HG02943 (cell line): ENCODE measurements at regions not wholly inside any gene's neighbourhood (a gene's known extent, or its start where the extent isn't known, plus 50 kb on each side); places are given as distances from the start of the nearest gene placed in this dataset.

Source experiments
- ATAC-seq: cut with Tn5 transposase; IDR thresholded peaks from one replicate; pipeline ENCODE4 v1.9.1; 2021; ENCODE audit warnings: mild to moderate bottlenecking, low read depth, moderate library complexity; ENCODE audit not compliant: unreplicated experiment

DNA sequence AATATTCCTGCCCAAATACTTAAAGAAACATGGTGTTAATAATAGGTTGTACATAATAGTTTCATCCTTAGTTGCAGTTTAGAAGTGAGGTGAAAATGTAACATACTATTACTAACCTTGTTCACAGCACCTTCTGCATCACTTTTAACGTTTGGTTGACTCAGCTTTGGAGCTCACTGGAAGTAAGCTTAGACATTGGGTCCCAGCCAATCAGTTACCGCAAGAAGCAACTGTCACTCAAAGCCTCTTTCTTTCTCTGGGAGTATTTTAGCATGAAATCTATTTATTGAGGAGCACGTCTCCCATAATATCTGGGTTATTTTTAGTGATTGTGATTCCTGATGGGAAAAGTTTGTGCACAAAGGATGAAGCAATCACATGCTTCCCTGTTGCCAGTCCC is 472.6 kb downstream of the SNAPC1 start:
- ATAC-seq, result no peak

DNA sequence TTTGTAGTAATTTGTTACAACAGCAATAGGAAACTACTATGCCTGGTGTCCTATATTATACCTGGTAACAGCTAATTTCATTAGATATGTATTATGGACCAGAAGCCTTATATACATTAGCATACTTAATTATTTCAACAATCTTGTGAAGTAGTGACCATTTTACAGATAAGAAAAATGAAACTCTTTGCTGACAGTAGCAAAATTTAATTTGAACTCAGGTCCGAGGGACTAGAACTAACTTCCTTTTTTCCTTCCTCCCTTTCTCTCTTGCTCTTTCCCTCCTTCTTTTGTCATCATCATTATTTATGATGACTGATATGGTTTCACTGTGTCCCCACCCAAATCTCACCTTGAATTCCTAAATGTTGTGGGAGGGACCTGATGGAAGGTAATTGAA is 482.0 kb downstream of the SNAPC1 start:
- ATAC-seq, result no peak

DNA sequence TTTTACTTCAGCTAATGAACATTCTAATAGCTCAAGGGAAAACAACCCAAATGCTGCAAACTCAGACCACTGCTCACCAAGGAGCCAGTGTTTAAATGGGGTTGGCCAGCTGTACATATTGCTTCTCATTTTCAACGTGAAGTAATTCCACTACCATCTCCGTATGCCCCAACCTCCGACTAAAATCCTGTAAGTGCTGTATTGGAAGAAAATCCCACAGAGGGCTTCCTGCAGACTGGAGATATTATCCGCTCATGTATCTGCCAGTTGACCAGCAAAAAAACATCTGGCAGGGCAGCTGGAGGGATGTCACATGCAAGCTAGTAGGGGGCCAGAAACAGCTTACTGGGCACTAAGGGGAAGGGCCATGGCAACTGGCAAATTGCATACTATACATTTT is 485.0 kb downstream of the SNAPC1 start:
- ATAC-seq, result no peak

DNA sequence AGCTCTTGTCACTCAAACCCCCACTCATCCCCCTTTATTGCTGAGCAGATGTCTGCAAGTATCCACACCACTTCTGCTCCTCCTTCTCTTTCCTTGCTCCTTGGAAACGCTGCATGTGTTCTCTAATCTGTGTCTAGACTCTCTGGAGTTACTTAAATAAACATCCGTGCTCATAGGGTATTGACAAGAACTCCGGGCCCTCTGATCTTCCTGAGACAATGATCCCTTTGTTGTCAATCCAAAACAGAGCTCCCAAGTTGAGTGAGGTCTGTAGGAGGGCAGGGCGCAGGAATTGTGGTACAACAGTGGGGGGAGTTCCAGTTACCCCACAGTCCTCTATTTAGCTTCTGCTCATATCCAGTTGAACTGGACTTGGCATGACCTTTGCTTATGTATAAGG is 489.0 kb downstream of the SNAPC1 start:
- ATAC-seq, result no peak

DNA sequence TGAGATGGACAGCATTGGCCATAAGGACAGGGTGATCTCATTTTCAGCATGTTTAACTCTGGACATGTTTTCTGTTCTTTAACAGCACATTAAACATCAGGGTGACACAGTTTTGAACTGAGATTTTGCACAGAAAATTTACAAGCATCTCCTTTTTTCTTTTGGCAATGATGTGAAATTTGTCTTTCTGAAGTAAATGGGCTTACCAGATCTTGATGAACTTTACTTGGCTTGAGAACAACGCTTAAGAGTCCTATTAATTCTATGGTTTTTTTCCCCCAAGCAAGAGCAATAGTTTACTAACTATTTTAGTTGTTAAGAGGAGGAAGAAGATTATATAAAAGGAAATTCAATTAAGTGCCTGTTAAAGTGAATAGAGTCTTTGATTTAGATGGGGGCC is 491.0 kb downstream of the SNAPC1 start:
- ATAC-seq, result no peak

DNA sequence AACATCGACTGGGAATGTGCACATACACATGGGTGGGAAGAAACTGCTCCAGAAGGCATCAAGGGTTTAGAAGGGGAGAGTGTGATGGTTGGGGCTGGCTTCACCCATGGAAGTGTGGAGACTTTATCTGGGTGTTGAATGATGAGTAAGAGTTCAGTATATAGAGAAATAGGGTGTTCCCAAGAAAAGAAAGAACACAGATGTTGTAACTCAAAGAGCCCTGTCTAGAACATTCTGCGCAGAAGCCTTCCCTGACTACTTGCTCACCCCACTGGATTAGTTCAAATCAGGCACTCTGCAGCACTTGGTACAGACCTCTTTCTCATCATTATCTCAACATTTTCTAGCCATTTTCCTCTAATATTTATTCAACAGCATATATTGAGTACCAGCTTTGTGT is 491.7 kb downstream of the SNAPC1 start:
- no peak for ATAC-seq

DNA sequence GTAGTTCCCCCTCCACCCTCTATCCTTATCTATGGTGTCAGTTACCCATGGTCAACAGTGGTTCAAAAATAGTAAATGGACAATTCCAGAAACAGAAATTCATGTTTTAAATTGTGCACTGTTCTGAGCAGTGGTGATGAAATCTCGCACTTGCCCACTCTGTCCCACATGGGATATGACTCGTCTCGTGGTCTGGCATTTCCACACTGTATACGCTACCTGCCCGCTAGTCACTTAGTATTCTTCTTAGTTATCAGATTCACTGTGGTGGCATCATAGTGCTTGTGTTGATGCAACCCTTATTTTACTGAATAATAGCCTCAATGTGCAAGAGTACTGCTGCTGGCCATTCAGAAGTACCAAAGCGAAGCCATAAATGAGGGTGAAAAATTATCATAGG is 507.0 kb downstream of the SNAPC1 start:
- no peak for ATAC-seq

DNA sequence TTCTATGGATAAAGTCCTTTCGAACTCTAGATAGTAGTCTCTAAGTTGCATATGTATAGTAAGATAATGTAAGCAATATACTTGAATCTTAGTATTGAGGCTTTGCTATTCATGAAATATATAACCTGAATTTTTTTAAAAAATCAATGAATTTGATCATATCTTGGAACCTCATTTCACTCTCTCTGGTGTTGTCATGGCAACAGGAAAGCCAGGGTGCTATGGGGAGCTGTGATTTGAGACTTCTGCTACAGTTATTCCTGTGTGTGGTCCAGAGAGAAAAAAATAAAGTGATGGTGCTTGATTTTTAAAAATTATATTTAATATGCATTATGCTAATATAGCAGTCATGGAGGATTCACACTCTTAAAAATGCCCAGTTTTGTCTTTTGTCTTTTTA is 508.0 kb downstream of the SNAPC1 start:
- ATAC-seq, result no peak

DNA sequence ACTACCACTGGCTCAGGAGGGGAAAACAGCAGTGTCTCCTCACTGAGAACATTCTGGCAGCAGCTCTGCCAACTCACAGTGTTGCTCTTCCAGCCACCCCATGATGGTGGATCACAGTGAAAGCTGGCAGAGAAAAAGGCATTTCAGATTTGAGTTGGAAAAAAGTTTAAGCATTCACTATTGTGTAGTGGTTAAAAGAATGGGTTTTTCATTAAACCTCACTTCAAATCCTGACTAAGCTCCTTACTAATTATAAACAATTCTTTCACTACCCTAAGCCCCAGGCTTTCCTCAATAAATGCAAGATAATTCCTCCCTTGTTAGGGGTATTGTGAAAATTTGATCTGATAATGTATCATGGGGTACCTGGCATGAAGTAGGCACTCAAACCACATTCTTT is 518.1 kb downstream of the SNAPC1 start:
- no peak for ATAC-seq

DNA sequence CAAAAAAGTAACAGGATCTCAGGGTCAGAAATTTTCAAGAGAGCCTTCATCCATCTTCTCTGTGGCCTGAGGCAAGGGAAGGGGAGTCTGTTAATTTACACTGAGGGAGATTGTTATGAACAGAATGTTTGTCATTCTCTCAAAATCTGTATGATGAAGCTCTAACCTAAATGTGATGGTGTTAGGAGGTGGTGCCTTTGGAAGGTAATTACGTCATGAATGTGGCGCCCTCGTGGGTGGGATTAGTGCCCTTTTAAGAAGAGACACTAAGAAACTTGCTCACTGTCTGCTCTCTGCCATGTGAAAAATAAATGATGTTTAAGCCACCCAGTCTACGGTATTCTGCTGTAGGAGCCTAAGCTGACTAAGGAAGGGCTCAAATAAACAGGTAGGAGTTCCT is 521.6 kb downstream of the SNAPC1 start:
- no peak for ATAC-seq

DNA sequence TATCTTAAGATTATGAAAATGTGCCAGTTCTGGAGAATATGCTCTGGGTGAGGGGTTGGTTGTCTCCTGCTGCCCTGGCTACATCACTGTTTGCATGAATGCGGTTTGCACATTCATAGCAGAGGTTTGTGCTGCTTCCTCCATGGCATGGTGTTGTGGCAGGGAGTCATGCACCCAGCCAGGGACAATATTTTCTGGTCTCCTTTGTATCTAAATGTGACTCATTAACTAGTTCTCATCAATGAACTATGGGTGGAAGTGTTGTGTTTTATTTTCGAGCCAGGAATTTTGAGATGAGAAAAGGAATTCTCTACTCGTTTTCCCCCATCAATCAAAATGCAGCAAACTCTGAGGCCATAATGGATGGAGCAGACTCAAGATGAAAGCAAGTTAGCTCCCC is 527.3 kb downstream of the SNAPC1 start:
- ATAC-seq, result no peak

DNA sequence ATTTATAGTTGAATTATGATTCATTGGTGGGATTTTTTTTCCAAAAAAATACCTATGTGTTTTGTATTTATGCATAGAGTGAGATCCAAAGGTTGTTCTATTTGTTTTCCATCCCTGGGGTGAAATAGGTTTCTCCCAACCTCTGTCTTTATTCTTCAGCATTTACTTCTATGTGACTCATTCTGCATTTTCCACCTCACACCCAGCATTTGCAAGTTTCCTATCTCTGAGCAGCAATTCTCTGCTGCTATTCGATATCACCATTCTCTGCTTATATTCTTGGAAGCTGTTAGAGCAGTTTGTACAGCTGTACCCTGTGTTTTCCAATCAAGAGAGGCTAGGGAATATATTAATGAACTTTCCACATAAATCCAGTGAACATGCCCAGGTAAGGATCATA is 538.9 kb downstream of the SNAPC1 start:
- no peak for ATAC-seq

DNA sequence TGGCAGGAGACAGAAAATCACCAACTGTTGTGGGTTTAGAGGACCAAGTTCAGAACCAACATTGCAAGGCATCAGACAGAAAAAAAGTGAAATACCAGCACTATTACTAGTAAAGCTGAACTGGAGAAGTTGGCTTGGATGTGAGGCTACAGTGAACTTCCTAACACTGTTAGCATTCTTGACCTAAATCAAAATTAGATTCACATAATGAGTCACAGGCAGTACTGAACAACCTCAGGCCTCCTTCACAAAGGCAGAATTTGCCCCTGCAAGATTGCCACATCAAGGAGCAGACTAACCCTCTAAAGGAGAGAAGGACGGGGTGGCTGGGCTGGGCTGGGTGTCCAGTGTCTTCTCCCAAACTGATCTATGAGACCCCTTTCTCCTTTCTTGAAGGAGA is 539.7 kb downstream of the SNAPC1 start:
- no peak for ATAC-seq

DNA sequence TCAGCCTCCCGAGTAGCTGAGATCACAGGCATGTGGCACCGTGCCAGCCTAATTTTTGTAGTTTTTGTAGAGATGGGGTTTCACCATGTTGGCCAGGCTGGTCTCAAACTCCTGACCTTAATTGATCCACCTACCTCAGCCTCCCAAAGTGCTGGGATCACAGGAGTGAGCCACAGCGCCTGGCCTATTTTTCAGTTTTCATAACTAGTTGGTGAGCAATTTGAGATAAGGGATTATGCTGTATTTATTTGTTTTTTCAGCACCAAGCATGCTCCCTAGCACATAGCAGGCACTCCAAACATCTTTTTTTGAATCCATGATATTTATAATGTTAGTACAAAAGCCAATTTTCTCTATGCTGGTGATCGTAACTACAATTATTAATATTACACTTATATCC is 541.2 kb downstream of the SNAPC1 start:
- no peak for ATAC-seq

DNA sequence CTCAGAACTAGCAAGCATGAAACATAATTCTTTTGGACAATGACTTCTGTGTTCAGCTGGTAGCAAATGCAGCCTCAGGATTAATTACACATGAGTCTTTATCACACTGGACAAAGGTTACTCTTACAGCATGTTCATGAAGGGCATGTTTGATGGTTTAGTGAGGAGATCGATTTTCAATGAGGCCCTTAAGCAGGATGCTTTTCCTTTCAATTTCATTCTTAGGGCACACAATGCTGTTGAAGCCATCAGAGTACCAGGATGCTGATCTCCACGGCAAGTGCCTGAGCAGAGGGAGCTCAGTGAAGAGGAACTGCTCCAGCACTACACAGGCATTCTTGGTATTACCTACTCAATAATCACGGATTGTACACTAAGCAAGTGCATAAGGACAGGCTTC is 542.0 kb downstream of the SNAPC1 start:
- ATAC-seq, result no peak

DNA sequence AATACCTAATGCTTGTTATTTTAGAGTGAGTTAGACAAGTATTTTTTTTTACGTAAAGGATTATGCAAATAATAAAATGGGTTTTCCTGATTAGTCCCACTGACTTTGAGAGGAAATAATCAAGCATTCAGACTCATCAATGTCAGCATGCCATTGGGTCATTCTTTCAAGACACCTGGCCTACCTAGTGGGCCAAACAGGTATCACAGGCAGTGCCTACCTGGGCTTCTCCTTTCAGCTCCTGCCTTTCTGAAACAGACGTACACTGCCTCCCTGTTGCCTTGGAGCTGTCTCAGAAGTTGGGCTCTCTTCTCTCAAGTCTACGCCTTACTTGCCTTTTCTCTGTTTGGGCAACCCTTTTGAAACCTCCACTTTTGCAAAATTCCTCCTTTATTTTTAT is 545.6 kb downstream of the SNAPC1 start:
- no peak for ATAC-seq

DNA sequence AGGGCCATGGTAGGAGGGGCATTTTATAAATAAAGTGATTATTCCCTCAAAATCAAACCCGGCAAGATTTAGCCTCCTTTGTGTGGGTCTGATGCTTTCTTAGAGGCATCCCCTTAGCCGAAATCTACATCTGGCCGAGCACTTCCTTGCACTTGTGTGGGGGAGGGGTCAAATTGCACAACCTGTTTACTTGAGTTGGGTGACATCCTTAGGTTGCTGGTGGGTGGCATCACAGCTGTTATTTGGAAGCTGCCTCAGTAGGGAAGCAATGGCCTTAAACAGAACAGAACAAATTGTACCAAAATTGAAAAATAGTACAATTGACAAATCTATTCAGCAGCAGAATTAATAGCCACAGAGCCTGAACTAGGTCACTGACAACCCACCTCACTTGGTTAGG is 546.1 kb downstream of the SNAPC1 start:
- no peak for ATAC-seq

DNA sequence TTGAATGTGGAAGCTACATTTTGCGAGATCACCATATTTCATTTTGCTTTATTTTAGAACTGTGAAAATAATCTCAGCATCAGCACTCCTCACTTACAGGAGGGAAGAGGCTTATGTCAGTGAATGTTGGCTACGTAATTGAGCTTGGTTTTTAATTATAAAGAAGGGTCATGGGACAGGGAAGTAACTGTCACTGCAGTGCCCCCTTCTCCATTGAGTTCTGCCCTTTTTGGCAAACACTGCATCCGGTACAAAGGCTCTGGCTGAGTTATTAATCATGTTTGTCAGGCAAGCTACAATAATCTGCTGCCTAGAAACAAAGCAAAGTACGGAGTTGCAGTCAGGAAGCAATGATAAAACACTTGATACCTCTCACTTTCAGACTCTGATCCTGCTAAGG is 546.7 kb downstream of the SNAPC1 start:
- no peak for ATAC-seq

DNA sequence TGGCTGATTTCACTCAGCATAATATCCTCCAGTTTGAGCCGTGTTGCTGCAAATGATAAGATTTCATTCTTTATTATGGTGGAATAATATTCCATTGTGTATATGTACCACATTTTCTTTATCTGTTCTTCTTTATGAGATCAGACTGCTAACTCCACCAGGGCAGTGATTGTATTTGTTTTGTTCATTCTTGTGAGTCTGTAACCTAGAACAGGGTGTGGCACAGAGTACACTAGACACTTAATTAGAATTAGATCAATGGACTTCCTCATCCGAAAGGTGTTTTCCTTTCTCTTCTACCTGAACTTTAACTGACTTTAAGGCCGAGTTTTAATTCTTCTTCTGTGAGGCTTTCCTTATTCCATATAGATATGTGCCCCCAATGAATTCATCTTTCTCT is 551.0 kb downstream of the SNAPC1 start:
- ATAC-seq, result no peak

DNA sequence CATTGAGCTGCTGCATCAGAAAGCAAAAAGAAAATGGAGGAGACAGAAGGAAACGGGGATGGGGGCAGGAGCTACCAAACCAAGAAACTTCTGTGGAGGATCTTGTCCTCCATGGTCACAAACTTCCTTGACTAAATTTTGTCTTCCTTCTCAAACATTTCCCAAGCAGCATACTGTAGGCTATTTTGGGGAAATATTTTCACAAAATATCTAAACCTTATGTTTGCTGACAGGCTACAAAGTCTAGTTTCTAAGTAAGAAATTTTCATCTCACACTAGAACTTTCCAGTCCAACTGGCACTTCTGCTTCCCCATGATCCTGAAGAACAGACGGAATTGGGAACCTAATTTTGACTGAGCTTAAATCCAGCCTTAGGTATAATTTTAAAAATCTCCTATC is 552.0 kb downstream of the SNAPC1 start:
- no peak for ATAC-seq

DNA sequence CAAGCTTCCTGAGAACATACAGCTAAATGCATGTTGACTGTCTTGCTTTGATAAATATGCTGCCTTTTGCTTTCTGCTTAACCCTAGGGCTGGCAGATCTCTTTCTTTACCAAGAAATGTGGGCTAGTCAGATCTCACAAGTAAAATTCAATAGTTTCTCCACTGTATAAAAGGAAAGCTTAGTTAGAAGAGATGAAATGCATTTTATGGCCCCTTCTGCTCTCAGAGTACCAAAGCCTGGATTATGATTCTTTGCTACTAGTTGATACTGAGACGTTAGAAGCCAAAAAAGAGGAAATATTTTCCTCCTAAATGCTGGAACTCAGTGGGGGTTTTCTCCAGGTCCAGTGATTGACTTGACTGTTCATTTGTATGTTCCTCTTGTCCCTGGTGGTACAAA is 552.7 kb downstream of the SNAPC1 start:
- ATAC-seq, result no peak

DNA sequence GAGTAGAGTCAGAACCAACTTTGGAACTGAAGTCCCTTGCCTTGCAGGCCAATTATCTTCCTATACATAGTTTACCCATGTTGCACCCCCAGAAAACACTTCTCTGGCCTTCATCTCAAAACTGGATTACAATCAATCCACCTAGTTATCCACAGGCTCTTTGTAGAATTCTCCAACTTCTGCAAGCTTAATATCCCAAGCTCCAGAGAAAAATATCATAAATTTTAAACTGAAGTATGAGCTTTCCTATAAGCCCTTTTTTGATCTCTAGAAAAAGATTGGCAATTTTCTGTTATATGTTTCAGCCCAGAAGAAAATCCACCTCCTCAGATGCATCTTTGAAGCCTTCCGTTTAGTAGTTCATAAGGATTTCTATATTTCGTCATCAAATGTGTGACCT is 553.4 kb downstream of the SNAPC1 start:
- no peak for ATAC-seq

DNA sequence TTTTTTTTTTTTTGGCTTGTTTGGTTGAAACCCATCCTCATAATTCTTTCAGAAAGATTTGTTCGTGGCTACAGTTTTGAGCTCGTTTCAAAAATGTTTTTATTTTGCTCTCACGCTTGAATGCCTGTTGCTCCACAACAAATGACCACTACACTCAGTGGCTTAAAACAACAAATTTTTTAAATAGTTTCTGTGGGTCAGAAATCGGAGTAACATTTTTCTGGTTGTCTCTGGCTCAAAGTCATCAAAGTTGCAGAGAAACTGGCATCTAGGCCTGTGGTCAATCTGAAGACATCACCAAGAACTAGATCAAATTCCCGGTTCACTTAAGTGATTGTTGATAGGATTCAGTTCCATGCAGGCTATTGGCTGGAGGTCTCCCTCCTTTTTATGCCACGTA is 560.0 kb downstream of the SNAPC1 start:
- ATAC-seq, result no peak

DNA sequence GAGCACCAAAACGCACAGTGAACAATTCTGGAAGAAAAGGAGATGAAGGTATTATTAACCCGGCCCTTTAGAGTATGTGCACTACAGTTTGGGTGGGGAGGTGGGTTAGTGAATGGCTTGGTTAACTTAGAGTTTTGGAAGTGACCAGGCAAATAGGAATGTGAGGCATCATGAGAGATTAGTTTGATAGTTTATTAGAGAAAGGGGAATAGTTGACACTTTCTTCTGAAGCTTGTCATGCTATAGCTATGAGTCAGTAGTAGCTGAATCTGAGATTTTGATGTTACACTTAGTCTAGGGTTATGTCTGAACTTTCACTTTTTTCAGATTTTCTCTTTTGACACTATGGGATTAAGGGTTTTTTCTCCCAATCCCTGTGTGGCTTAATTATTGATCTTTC is 567.2 kb downstream of the SNAPC1 start:
- ATAC-seq, result no peak
